HG02840 (cell line): ENCODE measurements at regions not wholly inside any gene's neighbourhood (a gene's known extent, or its start where the extent isn't known, plus 50 kb on each side); places are given as distances from the start of the nearest gene placed in this dataset.

Experiments
- ATAC-seq: cut with Tn5 transposase; IDR thresholded peaks from one replicate; pipeline ENCODE4 v1.9.1; 2021; ENCODE audit warnings: mild to moderate bottlenecking, moderate library complexity, moderate number of reproducible peaks; ENCODE audit not compliant: unreplicated experiment, low FRiP score

GRCh38 chr1:60171801-60172200 is 98.2 kb upstream of the C1orf87 start:
- no peak for ATAC-seq

GRCh38 chr1:60170709-60171108 is 97.1 kb upstream of the C1orf87 start:
- ATAC-seq, result no peak

DNA sequence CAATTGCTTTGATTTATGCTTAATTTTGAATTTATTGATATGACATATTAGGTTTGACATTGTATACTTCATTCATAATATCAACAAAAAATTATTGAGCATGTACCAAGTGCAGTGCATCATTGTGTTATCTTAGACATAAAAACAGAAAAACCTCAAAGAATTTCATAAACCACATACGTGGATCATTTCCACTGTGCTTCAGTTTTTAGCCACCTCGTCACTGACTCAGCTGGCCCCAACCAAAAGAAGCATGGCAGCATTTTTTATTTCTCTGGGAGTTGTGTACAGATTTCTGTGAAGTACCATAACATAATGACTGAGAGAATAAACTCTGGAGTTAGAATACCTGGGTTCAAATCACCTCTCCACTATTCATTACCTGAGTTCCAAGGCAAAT is 95.6 kb upstream of the C1orf87 start:
- ATAC-seq, result no peak

DNA sequence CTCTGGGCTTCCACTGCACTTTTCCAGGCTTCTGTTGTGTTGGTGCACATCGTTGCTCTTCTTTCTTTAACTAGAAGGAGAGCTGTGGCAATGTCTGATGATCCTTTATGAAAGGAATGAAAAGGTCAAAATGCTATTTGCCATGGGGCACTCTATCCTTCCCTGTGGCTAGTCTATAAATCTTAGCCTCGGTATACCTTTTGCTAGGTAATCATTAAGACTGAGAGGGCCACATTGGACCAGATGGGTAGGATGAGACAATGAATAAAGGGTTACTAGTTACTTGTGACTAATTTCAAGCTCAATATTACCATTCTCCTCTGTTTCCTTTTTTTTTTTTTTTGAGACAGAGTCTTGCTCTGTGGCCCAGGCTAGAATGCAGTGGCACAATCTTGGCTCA is 89.4 kb upstream of the C1orf87 start:
- ATAC-seq, result no peak

DNA sequence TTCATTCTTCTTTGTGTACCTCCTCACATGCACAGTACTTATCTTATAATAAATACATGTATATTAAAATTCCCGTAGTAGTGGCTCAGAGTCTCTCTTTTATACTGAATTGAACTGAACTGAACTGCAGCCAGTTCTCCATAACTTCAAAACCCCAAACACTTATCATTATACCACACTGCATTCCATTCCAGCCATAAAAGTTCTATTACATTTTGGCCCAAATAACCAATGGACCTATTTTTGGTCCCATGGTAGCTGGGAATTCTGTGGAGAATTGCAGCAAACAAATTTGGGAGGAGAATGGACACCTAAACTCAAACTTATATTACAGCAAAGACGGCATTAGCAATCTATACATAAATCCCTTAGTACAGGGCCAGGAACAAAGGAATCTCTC is 86.6 kb upstream of the C1orf87 start:
- ATAC-seq, result no peak

DNA sequence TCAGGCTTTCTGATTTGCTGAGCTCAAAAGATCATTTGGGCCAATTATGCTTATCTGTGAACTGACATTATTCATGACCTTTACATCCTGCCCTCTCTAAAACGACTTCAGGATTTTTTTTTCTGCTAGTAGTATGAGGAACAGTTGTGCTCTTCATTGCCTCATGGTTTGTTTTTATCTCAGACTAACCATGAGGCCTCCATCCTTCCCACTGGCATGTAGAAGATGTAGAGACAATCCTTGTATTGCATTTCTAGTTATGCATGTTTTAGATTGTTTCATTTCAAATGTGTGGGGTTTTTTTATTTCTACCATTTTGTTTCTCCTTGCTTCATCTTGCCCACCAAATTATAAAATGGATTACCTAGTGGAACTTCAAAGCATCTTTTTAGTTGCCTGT is 82.8 kb upstream of the C1orf87 start:
- no peak for ATAC-seq

DNA sequence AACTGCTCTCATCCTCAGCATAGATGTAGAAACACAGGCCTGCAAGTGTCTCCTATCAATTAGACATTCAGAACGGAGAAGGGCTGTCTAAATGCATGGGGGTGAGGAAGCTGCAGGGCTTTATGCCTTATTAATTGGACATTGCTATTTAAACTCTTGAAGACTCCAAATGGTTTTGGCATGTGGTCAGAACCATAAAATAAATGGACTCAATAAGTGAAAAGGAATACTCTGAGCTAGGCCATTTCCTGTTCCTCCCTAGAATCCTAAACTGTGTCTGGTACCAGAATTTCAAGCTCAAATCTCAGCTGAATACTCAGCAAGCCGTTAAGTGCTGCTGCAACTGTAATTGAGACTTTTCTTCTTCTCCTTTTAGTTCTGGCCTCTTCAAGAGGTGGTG is 80.4 kb upstream of the C1orf87 start:
- ATAC-seq, result no peak

DNA sequence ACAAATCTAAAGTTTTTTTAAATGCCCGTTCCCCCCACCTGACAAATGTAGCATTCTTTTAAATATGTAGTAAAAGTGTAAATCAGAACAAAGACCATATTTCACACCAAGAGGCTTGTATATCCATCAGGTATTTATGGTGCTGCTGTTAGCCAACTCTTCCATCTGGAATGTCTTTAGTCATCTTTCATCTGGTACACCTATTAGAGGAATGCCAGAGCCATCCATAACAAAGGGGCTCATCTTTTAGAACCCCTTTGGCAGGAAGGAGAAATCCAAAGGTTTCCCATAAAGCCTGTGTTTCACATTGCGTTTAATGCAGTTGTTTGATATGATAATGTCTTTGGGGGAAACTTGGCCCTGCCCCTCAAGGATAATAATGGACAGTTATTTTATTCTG is 79.3 kb upstream of the C1orf87 start:
- ATAC-seq, result no peak

DNA sequence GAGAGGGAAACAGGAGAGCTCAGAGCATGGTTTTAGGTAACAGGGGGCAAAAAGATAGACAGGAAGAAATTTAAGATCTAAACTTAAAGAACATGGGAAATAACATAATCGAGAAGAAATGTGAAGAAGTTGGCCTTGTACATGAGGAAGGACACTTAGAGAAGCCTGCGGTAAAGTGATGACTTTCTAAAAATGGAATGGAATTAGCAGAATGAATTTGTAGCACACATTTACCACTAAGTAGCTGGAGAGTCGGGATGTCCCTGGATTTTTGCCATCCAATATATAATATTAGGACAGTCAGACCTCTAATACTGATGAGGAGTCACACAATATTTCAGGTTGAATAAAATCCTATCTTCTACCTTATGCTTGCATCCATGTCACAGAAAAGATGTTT is 77.7 kb upstream of the C1orf87 start:
- no peak for ATAC-seq

GRCh38 chr1:60149251-60149650 is 75.7 kb upstream of the C1orf87 start:
- ATAC-seq, result no peak

- no peak for ATAC-seq
Observed at GRCh38 chr1:60146884-60147283, 73.3 kb upstream of the C1orf87 start.

GRCh38 chr1:60145771-60146170 is 72.2 kb upstream of the C1orf87 start:
- ATAC-seq, result no peak

DNA sequence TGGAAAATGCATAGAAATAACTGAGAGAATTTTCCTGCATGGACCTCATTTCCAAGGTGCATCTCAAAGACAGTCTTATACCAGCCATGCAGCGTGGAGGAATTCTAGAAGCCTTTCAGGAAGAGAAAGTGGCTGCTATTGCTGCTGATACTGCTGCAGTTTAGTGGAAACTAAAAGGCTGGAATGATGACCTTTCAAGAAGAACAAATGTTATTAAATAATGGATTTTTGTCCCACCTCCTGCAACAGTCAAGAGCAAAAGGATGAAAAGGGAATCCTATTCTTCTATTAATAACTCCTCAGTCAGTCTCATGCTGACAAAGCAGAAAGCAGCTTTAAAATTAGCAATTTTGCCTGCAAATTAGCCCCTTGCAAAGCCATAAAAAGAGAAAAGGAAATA is 68.2 kb upstream of the C1orf87 start:
- ATAC-seq, result no peak

- ATAC-seq, result no peak
Observed at GRCh38 chr1:60141276-60141675, 67.7 kb upstream of the C1orf87 start.

- no peak for ATAC-seq
Observed at GRCh38 chr1:60137406-60137805, 63.8 kb upstream of the C1orf87 start.

DNA sequence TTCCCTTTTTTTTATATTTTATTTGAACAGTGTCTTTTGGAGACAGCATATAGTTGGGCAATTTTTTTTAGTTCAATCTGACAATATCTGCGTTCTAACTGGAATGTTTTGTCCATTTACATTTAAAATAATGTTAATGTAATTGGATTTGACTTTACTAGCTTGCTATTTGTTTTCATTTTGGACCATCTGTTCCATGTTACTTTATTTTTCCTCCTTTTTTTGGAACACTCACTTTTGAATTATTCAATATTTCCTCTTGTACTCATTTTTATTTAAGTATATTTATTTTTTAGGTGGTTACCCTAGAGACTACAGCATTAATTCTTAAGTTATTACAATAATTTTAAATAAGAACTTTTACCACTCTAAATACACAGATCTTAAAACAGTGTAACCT is 62.8 kb upstream of the C1orf87 start:
- ATAC-seq, result no peak

- ATAC-seq, result no peak
Observed at GRCh38 chr1:60134716-60135115, 61.1 kb upstream of the C1orf87 start.

GRCh38 chr1:60133848-60134247 is 60.3 kb upstream of the C1orf87 start:
- no peak for ATAC-seq

- no peak for ATAC-seq
Observed at GRCh38 chr1:60133000-60133673, 59.6 kb upstream of the C1orf87 start.

DNA sequence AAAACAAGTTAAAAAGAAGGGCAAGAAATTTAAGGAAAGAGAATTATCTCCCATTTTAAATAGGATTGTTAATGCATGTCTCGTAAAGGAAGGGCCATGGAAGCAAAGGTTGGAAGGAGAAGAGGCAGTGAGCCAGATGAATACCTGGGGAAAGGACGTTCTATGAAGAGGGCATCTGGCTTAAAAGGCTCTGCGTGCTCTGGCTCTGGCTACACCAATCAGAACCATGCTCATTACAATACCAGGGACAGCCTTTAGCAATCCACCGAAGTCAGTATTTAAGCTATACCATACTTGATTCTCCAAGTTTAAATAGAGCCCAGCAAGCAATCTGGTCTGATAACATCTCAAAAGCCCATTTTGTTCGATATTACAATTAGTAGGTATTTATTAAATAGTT is 58.5 kb upstream of the C1orf87 start:
- no peak for ATAC-seq

GRCh38 chr1:60130703-60131102 is 57.1 kb upstream of the C1orf87 start:
- no peak for ATAC-seq

DNA sequence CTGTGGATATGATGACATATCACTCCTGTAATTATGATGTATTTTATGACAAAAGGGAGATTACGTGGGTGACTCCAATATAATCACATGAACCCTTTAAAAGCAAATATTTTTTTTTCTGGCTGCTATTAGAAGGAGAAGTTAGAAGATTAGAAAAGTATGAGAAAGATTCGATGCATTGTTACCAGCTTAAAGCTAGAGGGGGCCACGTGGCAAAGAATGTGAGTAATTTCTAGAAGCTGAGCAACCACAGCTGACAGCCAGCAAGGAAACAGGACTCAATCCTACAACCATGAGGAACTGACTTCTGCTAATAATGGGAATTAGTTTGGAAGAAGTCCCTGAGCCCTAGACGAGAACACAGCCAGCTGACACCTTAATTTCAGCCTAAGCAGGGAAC is 56.3 kb upstream of the C1orf87 start:
- no peak for ATAC-seq

DNA sequence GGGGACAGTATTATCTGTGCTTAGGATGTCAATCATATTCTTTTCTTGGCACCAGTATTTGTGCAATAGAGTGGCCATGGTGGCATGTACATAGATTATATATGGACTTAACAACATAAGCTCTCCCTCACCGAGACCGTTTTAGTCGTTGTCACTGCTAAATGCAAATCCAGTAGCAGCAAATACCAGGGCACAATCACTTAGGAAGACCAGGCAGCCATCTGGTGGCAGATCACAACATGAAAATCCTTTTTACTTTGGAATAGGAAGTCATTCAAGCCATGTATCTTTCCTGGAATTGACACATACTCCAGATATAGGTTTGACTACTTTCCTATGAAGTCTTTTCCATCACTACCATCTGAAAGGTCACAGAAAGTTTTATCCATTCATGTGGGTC is 53.2 kb upstream of the C1orf87 start:
- no peak for ATAC-seq
